ENCODE measurements at regions not wholly inside any gene's neighbourhood (a gene's known extent, or its start where the extent isn't known, plus 50 kb on each side); places are given as distances from the start of the nearest gene placed in this dataset.

GRCh38 chr7:41162612-41163011 is 540.3 kb downstream of the INHBA start:
- no peaks in the 10 kb centered on the region for H3K27me3 ChIP-seq (ENCODE audit: low read length)
- H3K9ac ChIP-seq (ENCODE audit: low read length): no peak overlapping the region
- H3K4me3 ChIP-seq (ENCODE audit: insufficient read depth, low read length, poor library complexity, severe bottlenecking): no peak overlapping the region
- H3K9me3 ChIP-seq (ENCODE audit: insufficient read depth, low read length): peaks cover 7% of the 10 kb centered on the region; the same call in 1 of the 2 replicates
- no peaks in the 10 kb centered on the region for H3K9me2 ChIP-seq (replicated peaks; ENCODE audit: insufficient read depth, low read length)
- H3K4me2 ChIP-seq (ENCODE audit: low read depth, low read length, poor library complexity, severe bottlenecking): no peak overlapping the region
- no peaks in the 10 kb centered on the region for H4K20me1 ChIP-seq (ENCODE audit: low read depth, low read length)
- H2AFZ ChIP-seq (ENCODE audit: low read depth, low read length, severe bottlenecking): no peak overlapping the region
- no peak for TF ChIP-seq EZH2phosphoT487 (conservative IDR thresholded peaks at IDR 0.05; ENCODE audit: low read length)
- TF ChIP-seq, protein P1, sequence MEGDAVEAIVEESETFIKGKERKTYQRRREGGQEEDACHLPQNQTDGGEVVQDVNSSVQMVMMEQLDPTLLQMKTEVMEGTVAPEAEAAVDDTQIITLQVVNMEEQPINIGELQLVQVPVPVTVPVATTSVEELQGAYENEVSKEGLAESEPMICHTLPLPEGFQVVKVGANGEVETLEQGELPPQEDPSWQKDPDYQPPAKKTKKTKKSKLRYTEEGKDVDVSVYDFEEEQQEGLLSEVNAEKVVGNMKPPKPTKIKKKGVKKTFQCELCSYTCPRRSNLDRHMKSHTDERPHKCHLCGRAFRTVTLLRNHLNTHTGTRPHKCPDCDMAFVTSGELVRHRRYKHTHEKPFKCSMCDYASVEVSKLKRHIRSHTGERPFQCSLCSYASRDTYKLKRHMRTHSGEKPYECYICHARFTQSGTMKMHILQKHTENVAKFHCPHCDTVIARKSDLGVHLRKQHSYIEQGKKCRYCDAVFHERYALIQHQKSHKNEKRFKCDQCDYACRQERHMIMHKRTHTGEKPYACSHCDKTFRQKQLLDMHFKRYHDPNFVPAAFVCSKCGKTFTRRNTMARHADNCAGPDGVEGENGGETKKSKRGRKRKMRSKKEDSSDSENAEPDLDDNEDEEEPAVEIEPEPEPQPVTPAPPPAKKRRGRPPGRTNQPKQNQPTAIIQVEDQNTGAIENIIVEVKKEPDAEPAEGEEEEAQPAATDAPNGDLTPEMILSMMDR (IDR thresholded peaks at IDR 0.05; ENCODE audit: insufficient read depth, low read length, poor library complexity, severe bottlenecking): no peak
- H3K79me2 ChIP-seq (ENCODE audit: insufficient read depth, low read length): no peaks in the 10 kb centered on the region
- no peaks in the 10 kb centered on the region for H3F3A ChIP-seq (ENCODE audit: insufficient read depth)
- no peak overlapping the region for H3K27ac ChIP-seq (ENCODE audit: low read depth, low read length)
- H3K36me3 ChIP-seq (ENCODE audit: low read length): peaks cover 6% of the 10 kb centered on the region; the same call in 1 of the 2 replicates

DNA sequence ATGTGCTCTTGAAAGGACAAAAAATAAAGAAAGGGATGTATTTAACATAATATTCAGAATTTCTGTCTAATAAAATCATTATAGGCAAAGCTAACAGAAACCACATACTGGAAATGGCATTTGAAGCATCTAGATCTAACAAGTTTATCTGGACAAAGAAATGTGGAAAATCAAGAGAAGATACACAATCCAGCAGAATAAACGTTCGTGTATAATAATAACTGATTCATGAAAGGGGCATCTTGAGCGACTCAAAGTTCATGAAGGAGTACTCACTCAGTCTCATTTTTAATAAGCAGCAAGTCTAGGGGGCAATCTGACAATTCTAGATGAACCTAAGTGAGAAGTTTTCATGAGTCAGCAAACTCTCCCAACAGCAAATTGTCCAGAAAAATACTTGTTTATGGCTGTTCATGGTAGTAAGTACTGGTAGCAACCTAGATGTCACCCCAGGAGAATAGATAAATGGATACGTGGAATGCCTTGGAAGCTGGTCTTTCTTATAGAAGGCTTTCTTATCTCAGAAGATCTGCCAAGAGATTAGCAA is 541.8 kb downstream of the INHBA start:
- no peaks in the 10 kb centered on the region for H3K27me3 ChIP-seq (ENCODE audit: low read length)
- H3K9ac ChIP-seq (ENCODE audit: low read length): no peak overlapping the region
- TF ChIP-seq, protein P1 (IDR thresholded peaks at IDR 0.05; ENCODE audit: insufficient read depth, low read length, poor library complexity, severe bottlenecking): no peak
- no peak for TF ChIP-seq EZH2phosphoT487 (conservative IDR thresholded peaks at IDR 0.05; ENCODE audit: low read length)
- H3K79me2 ChIP-seq (ENCODE audit: insufficient read depth, low read length): no peaks in the 10 kb centered on the region
- no peaks in the 10 kb centered on the region for H3K9me2 ChIP-seq (replicated peaks; ENCODE audit: insufficient read depth, low read length)
- no peaks in the 10 kb centered on the region for H4K20me1 ChIP-seq (ENCODE audit: low read depth, low read length)
- no peak overlapping the region for H3K4me2 ChIP-seq (ENCODE audit: low read depth, low read length, poor library complexity, severe bottlenecking)
- no peak overlapping the region for H2AFZ ChIP-seq (ENCODE audit: low read depth, low read length, severe bottlenecking)
- H3K4me3 ChIP-seq (ENCODE audit: insufficient read depth, low read length, poor library complexity, severe bottlenecking): no peak overlapping the region
- no peak overlapping the region for H3K27ac ChIP-seq (ENCODE audit: low read depth, low read length)
- H3K36me3 ChIP-seq (ENCODE audit: low read length): peaks cover 6% of the 10 kb centered on the region; the same call in 1 of the 2 replicates
- peaks cover 7% of the 10 kb centered on the region; the same call in 1 of the 2 replicates for H3K9me3 ChIP-seq (ENCODE audit: insufficient read depth, low read length)
- no peaks in the 10 kb centered on the region for H3F3A ChIP-seq (ENCODE audit: insufficient read depth)

GRCh38 chr7:41156268-41156667 is 546.6 kb downstream of the INHBA start:
- Histone ChIP-seq H3K36me3 (ENCODE audit: low read length) (peaks cover 6% of the 10 kb centered on the region; the same call in 1 of the 2 replicates), H3K9ac (ENCODE audit: low read length) (no peak overlapping the region), H4K20me1 (ENCODE audit: low read depth, low read length) (no peaks in the 10 kb centered on the region), H2AFZ (ENCODE audit: low read depth, low read length, severe bottlenecking) (no peak overlapping the region), H3K9me2 (replicated peaks; ENCODE audit: insufficient read depth, low read length) (no peaks in the 10 kb centered on the region), H3K27me3 (ENCODE audit: low read length) (no peaks in the 10 kb centered on the region), H3K9me3 (ENCODE audit: insufficient read depth, low read length) (peaks cover 7% of the 10 kb centered on the region; the same call in 1 of the 2 replicates), H3K79me2 (ENCODE audit: insufficient read depth, low read length) (no peaks in the 10 kb centered on the region), H3K27ac (ENCODE audit: low read depth, low read length) (no peak overlapping the region), H3K4me3 (ENCODE audit: insufficient read depth, low read length, poor library complexity, severe bottlenecking) (no peak overlapping the region), H3K4me2 (ENCODE audit: low read depth, low read length, poor library complexity, severe bottlenecking) (no peak overlapping the region), H3F3A (ENCODE audit: insufficient read depth) (no peaks in the 10 kb centered on the region)
- TF ChIP-seq, protein P1 (IDR thresholded peaks at IDR 0.05; ENCODE audit: insufficient read depth, low read length, poor library complexity, severe bottlenecking): no peak
- no peak for TF ChIP-seq EZH2phosphoT487 (conservative IDR thresholded peaks at IDR 0.05; ENCODE audit: low read length)

Data from SU-DHL-6 (cell line).